ENCODE measurements at regions not wholly inside any gene's neighbourhood (a gene's known extent, or its start where the extent isn't known, plus 50 kb on each side); places are given as distances from the start of the nearest gene placed in this dataset.

GRCh38 chr15:45892182-45892581 lies 257.4 kb downstream of the SQOR start:
- H3K9me3 Mint-ChIP-seq, result peaks cover 9% of the 10 kb centered on the region
- DNase-seq (ENCODE audit: low read depth, low spot score), result no peak
- H3K36me3 Mint-ChIP-seq (ENCODE audit: low read depth), result no peaks in the 10 kb centered on the region
- no peaks in the 10 kb centered on the region for H3K27me3 Mint-ChIP-seq (ENCODE audit: low read depth)
- H3K27ac Mint-ChIP-seq (ENCODE audit: unreplicated experiment), result no peak overlapping the region
- H3K4me3 Mint-ChIP-seq, result no peak overlapping the region
- no peaks in the 10 kb centered on the region for H3K4me1 Mint-ChIP-seq
- TF ChIP-seq CTCF (conservative IDR thresholded peaks at IDR 0.05), result no peak

GRCh38 chr15:45903283-45903682 lies 268.5 kb downstream of the SQOR start:
- no peak overlapping the region for H3K4me3 Mint-ChIP-seq
- no peaks in the 10 kb centered on the region for H3K27me3 Mint-ChIP-seq (ENCODE audit: low read depth)
- TF ChIP-seq CTCF (conservative IDR thresholded peaks at IDR 0.05), result no peak
- no peak overlapping the region for H3K27ac Mint-ChIP-seq (ENCODE audit: unreplicated experiment)
- peaks cover 7% of the 10 kb centered on the region for H3K9me3 Mint-ChIP-seq
- peaks cover 2% of the 10 kb centered on the region for H3K36me3 Mint-ChIP-seq (ENCODE audit: low read depth)
- no peak for DNase-seq (ENCODE audit: low read depth, low spot score)
- no peaks in the 10 kb centered on the region for H3K4me1 Mint-ChIP-seq

- H3K36me3 Mint-ChIP-seq (ENCODE audit: low read depth), result peaks cover 2% of the 10 kb centered on the region
- no peak overlapping the region for H3K27ac Mint-ChIP-seq (ENCODE audit: unreplicated experiment)
- H3K4me3 Mint-ChIP-seq, result no peak overlapping the region
- H3K27me3 Mint-ChIP-seq (ENCODE audit: low read depth), result no peaks in the 10 kb centered on the region
- no peaks in the 10 kb centered on the region for H3K4me1 Mint-ChIP-seq
- DNase-seq (ENCODE audit: low read depth, low spot score), result no peak
- peaks cover 7% of the 10 kb centered on the region for H3K9me3 Mint-ChIP-seq
- no peak for TF ChIP-seq CTCF (conservative IDR thresholded peaks at IDR 0.05)
Measured at GRCh38 chr15:45904019-45904418, 269.2 kb downstream of the SQOR start.

GRCh38 chr15:45906230-45906629 lies 271.4 kb downstream of the SQOR start:
- no peak overlapping the region for H3K4me3 Mint-ChIP-seq
- H3K27me3 Mint-ChIP-seq (ENCODE audit: low read depth), result no peaks in the 10 kb centered on the region
- no peaks in the 10 kb centered on the region for H3K4me1 Mint-ChIP-seq
- no peak for TF ChIP-seq CTCF (conservative IDR thresholded peaks at IDR 0.05)
- DNase-seq (ENCODE audit: low read depth, low spot score), result no peak
- H3K36me3 Mint-ChIP-seq (ENCODE audit: low read depth), result peaks cover 2% of the 10 kb centered on the region
- no peak overlapping the region for H3K27ac Mint-ChIP-seq (ENCODE audit: unreplicated experiment)
- peaks cover 7% of the 10 kb centered on the region for H3K9me3 Mint-ChIP-seq

GRCh38 chr15:45910671-45911070 lies 275.8 kb downstream of the SQOR start:
- H3K9me3 Mint-ChIP-seq, result peaks cover 5% of the 10 kb centered on the region

More at GRCh38 chr15:45910671-45911070, 275.8 kb downstream of the SQOR start:
- Mint-ChIP-seq H3K36me3 (ENCODE audit: low read depth) (peaks cover 2% of the 10 kb centered on the region), H3K4me1 (no peaks in the 10 kb centered on the region), H3K4me3 (no peak overlapping the region), H3K27ac (ENCODE audit: unreplicated experiment) (no peak overlapping the region), H3K27me3 (ENCODE audit: low read depth) (no peaks in the 10 kb centered on the region)
- TF ChIP-seq CTCF (conservative IDR thresholded peaks at IDR 0.05), result no peak
- no peak for DNase-seq (ENCODE audit: low read depth, low spot score)
